ENCODE measurements at regions not wholly inside any gene's neighbourhood (a gene's known extent, or its start where the extent isn't known, plus 50 kb on each side); places are given as distances from the start of the nearest gene placed in this dataset.

- Histone ChIP-seq H3K36me3 (no peaks in the 10 kb centered on the region), H3K4me1 (no peaks in the 10 kb centered on the region), H3K27ac (no peak overlapping the region), H3K27me3 (no peaks in the 10 kb centered on the region), H3K9me3 (no peaks in the 10 kb centered on the region), H3K4me3 (no peak overlapping the region)
- TF ChIP-seq POLR2A (IDR thresholded peaks at IDR 0.05) (no peak), CTCF (IDR thresholded peaks at IDR 0.05) (no peak)
- no peak for DNase-seq (ENCODE audit: low spot score in 2 of 2)
- intact Hi-C loops (cut with DNase I; ENCODE audit: low total_unique reads), result no loop called here
These were observed 170.9 kb downstream of the ICE1 start for GRCh38 chr5:5593391-5593790.

- TF ChIP-seq POLR2AphosphoS5 (IDR thresholded peaks at IDR 0.05) (no peak), POLR2A (IDR thresholded peaks at IDR 0.05) (no peak), CTCF (IDR thresholded peaks at IDR 0.05) (no peak)
- no peak for DNase-seq (ENCODE audit: low spot score in 2 of 2)
- Histone ChIP-seq H3K36me3 (no peaks in the 10 kb centered on the region), H3K4me1 (no peaks in the 10 kb centered on the region), H3K27ac (no peak overlapping the region), H3K9me3 (no peaks in the 10 kb centered on the region), H3K27me3 (no peaks in the 10 kb centered on the region), H3K4me3 (no peak overlapping the region)
- intact Hi-C loops (cut with DNase I; ENCODE audit: low total_unique reads), result no loop called here
These were observed 170.1 kb downstream of the ICE1 start for GRCh38 chr5:5592541-5592940.

- Histone ChIP-seq H3K4me1 (no peaks in the 10 kb centered on the region), H3K27ac (no peak overlapping the region), H3K27me3 (no peaks in the 10 kb centered on the region), H3K4me3 (no peak overlapping the region), H3K36me3 (no peaks in the 10 kb centered on the region), H3K9me3 (no peaks in the 10 kb centered on the region)
- TF ChIP-seq CTCF (IDR thresholded peaks at IDR 0.05), result no peak
- no peak for TF ChIP-seq POLR2A (IDR thresholded peaks at IDR 0.05)
- TF ChIP-seq POLR2AphosphoS5 (IDR thresholded peaks at IDR 0.05), result no peak
- no peak for DNase-seq (ENCODE audit: low spot score in 2 of 2)
- intact Hi-C loops (cut with DNase I; ENCODE audit: low total_unique reads), result no loop called here
These were observed 169.1 kb downstream of the ICE1 start for GRCh38 chr5:5591567-5591966.

GRCh38 chr5:5589857-5590256, 167.4 kb downstream of the ICE1 start:
- Histone ChIP-seq H3K36me3 (no peaks in the 10 kb centered on the region), H3K9me3 (no peaks in the 10 kb centered on the region), H3K27me3 (no peaks in the 10 kb centered on the region), H3K27ac (no peak overlapping the region), H3K4me1 (no peaks in the 10 kb centered on the region), H3K4me3 (no peak overlapping the region)
- intact Hi-C loops (cut with DNase I; ENCODE audit: low total_unique reads), result no loop called here
- no peak for DNase-seq (ENCODE audit: low spot score in 2 of 2)
- no peak for TF ChIP-seq CTCF (IDR thresholded peaks at IDR 0.05)
- TF ChIP-seq POLR2A (IDR thresholded peaks at IDR 0.05), result no peak
- no peak for TF ChIP-seq POLR2AphosphoS5 (IDR thresholded peaks at IDR 0.05)

- DNase-seq (ENCODE audit: low spot score in 2 of 2), result no peak
- no peaks in the 10 kb centered on the region for H3K4me1 ChIP-seq
- intact Hi-C loops (cut with DNase I; ENCODE audit: low total_unique reads), result no loop called here
- no peaks in the 10 kb centered on the region for H3K36me3 ChIP-seq
- TF ChIP-seq POLR2A (IDR thresholded peaks at IDR 0.05) (no peak), CTCF (IDR thresholded peaks at IDR 0.05) (no peak), POLR2AphosphoS5 (IDR thresholded peaks at IDR 0.05) (no peak)
- H3K27ac ChIP-seq, result no peak overlapping the region
- H3K4me3 ChIP-seq, result no peak overlapping the region
- H3K9me3 ChIP-seq, result no peaks in the 10 kb centered on the region
- no peaks in the 10 kb centered on the region for H3K27me3 ChIP-seq
These were observed 166.7 kb downstream of the ICE1 start for GRCh38 chr5:5588887-5589826.

Data from breast epithelium (tissue), 4 donors.